ENCODE measurements at regions not wholly inside any gene's neighbourhood (a gene's known extent, or its start where the extent isn't known, plus 50 kb on each side); places are given as distances from the start of the nearest gene placed in this dataset.

DNA sequence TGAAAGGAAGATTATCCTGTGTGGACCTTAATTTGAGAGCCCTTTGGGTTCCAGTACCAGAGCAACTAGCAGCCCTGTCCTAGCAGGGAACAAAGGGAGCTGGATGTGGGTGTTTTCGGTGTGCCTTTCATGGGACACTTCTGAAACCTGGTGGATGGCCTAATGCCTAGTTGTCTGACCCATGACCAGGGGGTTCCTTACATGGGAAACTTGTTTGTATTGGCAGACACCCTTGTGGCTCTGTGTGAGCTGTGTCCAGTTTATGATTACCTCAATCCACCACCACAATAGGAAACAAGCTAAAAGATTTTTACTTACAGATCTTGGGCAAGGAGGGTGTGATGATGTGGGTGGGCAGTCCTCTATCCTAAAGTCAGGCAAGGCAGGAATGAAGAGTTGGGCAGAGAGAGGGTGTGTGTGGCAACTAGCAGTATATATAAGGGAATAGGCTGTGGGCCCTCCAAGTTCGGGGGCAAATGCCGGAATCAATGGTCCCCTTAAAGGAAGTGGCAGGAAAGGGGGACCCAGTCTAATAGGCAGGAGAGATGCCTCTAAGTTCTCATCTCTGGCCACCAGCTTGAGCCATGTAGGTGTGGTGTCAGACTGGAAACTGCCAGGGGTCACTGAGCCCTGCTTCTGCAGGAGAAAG, 264.6 kb downstream of the QKI start:
- TF ChIP-seq EZH2 (IDR thresholded peaks at IDR 0.05) (no peak), POLR2AphosphoS5 (IDR thresholded peaks at IDR 0.05; ENCODE audit: borderline replicate concordance, low read depth, low read length) (no peak)
